Keratinocyte (primary cell): ENCODE measurements at regions not wholly inside any gene's neighbourhood (a gene's known extent, or its start where the extent isn't known, plus 50 kb on each side); places are given as distances from the start of the nearest gene placed in this dataset.

Experiments
- DNase-seq: peaks from one replicate; pipeline ENCODE4 v3.0.0-alpha.2; 2011; ENCODE audit warnings: low read depth, missing footprints, low spot score
- FAIRE-seq: peaks from 2 replicates; lab custom pipeline; 2011; peaks lifted over from hg19 to GRCh38; lab: Jason Lieb, UNC
- H2AFZ ChIP-seq: 2 replicates; pipeline ENCODE4 v1.6.0; 2012; ENCODE audit warnings: low read length, control low read depth, inconsistent platforms; ENCODE audit not compliant: control insufficient read depth
- H3K27ac ChIP-seq: 2 replicates; pipeline ENCODE4 v1.5.1; 2011; ENCODE audit warnings: low read length; ENCODE audit not compliant: control insufficient read depth, insufficient read depth
- H3K27me3 ChIP-seq: 3 replicates; pipeline ENCODE4 v1.6.0; 2011; ENCODE audit warnings: low read length; ENCODE audit not compliant: control insufficient read depth, insufficient read depth; ENCODE audit errors: extremely low read depth
- H3K36me3 ChIP-seq, 2 experiments: 2 replicates in 1 of 2; 3 replicates in 1 of 2; pipeline ENCODE4 v1.5.1; 2011; ENCODE audit warnings: low read length in 2 of 2, mild to moderate bottlenecking in 1 of 2; ENCODE audit not compliant: control insufficient read depth in 2 of 2, insufficient read depth in 2 of 2; ENCODE audit errors: extremely low read depth in 1 of 2
- H3K4me1 ChIP-seq: 3 replicates; pipeline ENCODE4 v1.5.1; 2011; ENCODE audit warnings: low read length; ENCODE audit not compliant: control insufficient read depth, insufficient read depth; ENCODE audit errors: extremely low read depth
- H3K4me2 ChIP-seq: 3 replicates; pipeline ENCODE4 v1.6.0; 2011; ENCODE audit warnings: low read depth, low read length; ENCODE audit not compliant: control insufficient read depth, insufficient read depth; ENCODE audit errors: extremely low read depth
- H3K4me3 ChIP-seq, 3 experiments: fragments of 200-600 bp in 1 of 3; sonication (generic) in 1 of 3; 2 replicates in 2 of 3; 3 replicates in 1 of 3; pipeline ENCODE4 v1.5.1; 2011 to 2016; ENCODE audit warnings: low read length in 3 of 3, mild to moderate bottlenecking in 3 of 3, control low read depth in 2 of 3, inconsistent platforms in 1 of 3, low read depth in 1 of 3, mixed read lengths in 1 of 3, mixed run types in 1 of 3, moderate library complexity in 1 of 3; ENCODE audit not compliant: control insufficient read depth in 2 of 3, insufficient read depth in 2 of 3; ENCODE audit errors: extremely low read depth in 1 of 3
- H3K79me2 ChIP-seq: 2 replicates; pipeline ENCODE4 v1.6.0; 2012; ENCODE audit warnings: low read length; ENCODE audit not compliant: control insufficient read depth, insufficient read depth
- H3K9ac ChIP-seq: 3 replicates; pipeline ENCODE4 v1.6.0; 2011; ENCODE audit warnings: low read length; ENCODE audit not compliant: control insufficient read depth, insufficient read depth; ENCODE audit errors: extremely low read depth
- H3K9me1 ChIP-seq: 3 replicates; pipeline ENCODE4 v1.6.0; 2011; ENCODE audit warnings: low read length; ENCODE audit not compliant: control insufficient read depth, insufficient read depth; ENCODE audit errors: extremely low read depth
- H3K9me3 ChIP-seq: 2 replicates; pipeline ENCODE4 v1.5.1; 2012; ENCODE audit warnings: low read depth, low read length; ENCODE audit not compliant: control insufficient read depth
- H4K20me1 ChIP-seq: 3 replicates; pipeline ENCODE4 v1.6.0; 2011; ENCODE audit warnings: low read length; ENCODE audit not compliant: control insufficient read depth, insufficient read depth; ENCODE audit errors: extremely low read depth
- CTCF ChIP-seq, 3 experiments: IDR thresholded peaks in 1 of 3; conservative IDR thresholded peaks in 1 of 3; optimal IDR thresholded peaks in 1 of 3; 2 replicates in 2 of 3; 3 replicates in 1 of 3; pipeline versions ENCODE3 to v1.5.1; 2011; ENCODE audit warnings: low read length in 3 of 3, mild to moderate bottlenecking in 3 of 3, moderate library complexity in 2 of 3, control low read depth in 1 of 3, inconsistent platforms in 1 of 3; ENCODE audit not compliant: insufficient read depth in 2 of 3; ENCODE audit errors: extremely low read depth in 1 of 3
- EZH2 ChIP-seq: IDR thresholded peaks from one replicate; pipeline ENCODE4 v1.6.1; 2012; ENCODE audit warnings: inconsistent platforms, mild to moderate bottlenecking, low read length, moderate library complexity
- dilution Hi-C: fragments of 300-500 bp; cut with MboI; formaldehyde crosslinking; loops from one replicate; pipeline ENCODE4 v1.7.0; 2020; ENCODE audit warnings: low sequenced_read_pairs; ENCODE audit not compliant: extremely low pct_ligation_motif_present

- DNase-seq = no peak
- Histone ChIP-seq H3K4me3 (no peak overlapping the region), H3K4me2 (no peak overlapping the region), H4K20me1 (no peaks in the 10 kb centered on the region), H3K27me3 (no peaks in the 10 kb centered on the region), H3K79me2 (no peaks in the 10 kb centered on the region), H3K27ac (no peak overlapping the region), H3K9me3 (no peaks in the 10 kb centered on the region), H3K4me1 (no peaks in the 10 kb centered on the region), H2AFZ (no peak overlapping the region), H3K9me1 (no peaks in the 10 kb centered on the region), H3K36me3 (no peaks in the 10 kb centered on the region), H3K9ac (no peak overlapping the region)
- TF ChIP-seq EZH2 = no peak
- TF ChIP-seq CTCF (optimal IDR thresholded peaks at IDR 0.05 in 1 of 3, IDR thresholded peaks at IDR 0.05 in 1 of 3, conservative IDR thresholded peaks at IDR 0.05 in 1 of 3; ENCODE audit: extremely low read depth in 1 of 3, insufficient read depth in 2 of 3, low read length in 3 of 3) = no peak
- dilution Hi-C loops = no loop called here
- no peak for FAIRE-seq
Measured at GRCh38 chr4:166481739-166482138, 608.7 kb downstream of the TLL1 start.

- Histone ChIP-seq H3K9me3 (no peaks in the 10 kb centered on the region), H3K9ac (no peak overlapping the region), H3K36me3 (no peaks in the 10 kb centered on the region), H3K4me3 (no peak overlapping the region), H2AFZ (no peak overlapping the region), H3K4me2 (no peak overlapping the region), H3K27ac (no peak overlapping the region), H3K4me1 (no peaks in the 10 kb centered on the region), H3K27me3 (no peaks in the 10 kb centered on the region), H4K20me1 (no peaks in the 10 kb centered on the region), H3K9me1 (no peaks in the 10 kb centered on the region), H3K79me2 (no peaks in the 10 kb centered on the region)
- no peak for TF ChIP-seq CTCF (optimal IDR thresholded peaks at IDR 0.05 in 1 of 3, IDR thresholded peaks at IDR 0.05 in 1 of 3, conservative IDR thresholded peaks at IDR 0.05 in 1 of 3; ENCODE audit: extremely low read depth in 1 of 3, insufficient read depth in 2 of 3, low read length in 3 of 3)
- no peak for TF ChIP-seq EZH2
- FAIRE-seq (no peak), DNase-seq (no peak)
- dilution Hi-C loops = no loop called here
Measured at GRCh38 chr4:166482758-166483157, 609.7 kb downstream of the TLL1 start.
